ENCODE measurements at regions not wholly inside any gene's neighbourhood (a gene's known extent, or its start where the extent isn't known, plus 50 kb on each side); places are given as distances from the start of the nearest gene placed in this dataset.
A peak's percentile ranks its signal among the peaks of the same experiment; 100 is the strongest.

- DNase-seq, result no peak
- intact Hi-C loops (cut with DNase I), result loop anchor here (10.0 kb wide), 1 partner anchor 214 kb away; no protein-coding TSS in a partner anchor
- Histone ChIP-seq H3K27ac (peak overlapping the region in 2 of 3 donors; percentile 68 to 75), H3K4me1 (peaks cover 10 to 15% of the 10 kb centered on the region in 2 donors), H3K4me3 (replicated peaks in 1 of 3) (no peak overlapping the region), H3K9me3 (no peaks in the 10 kb centered on the region), H3K27me3 (no peaks in the 10 kb centered on the region), H3K36me3 (no peaks in the 10 kb centered on the region)
- TF ChIP-seq POLR2A (IDR thresholded peaks at IDR 0.05) (no peak), CTCF (IDR thresholded peaks at IDR 0.05) (peak in 1 of 6 experiments; percentile 12)
- 70 to 77% methylated on average over 2 of the region's 2 CpGs for WGBS, 2 donors
Measured at GRCh38 chr7:81501220-81501619, 268.6 kb downstream of the HGF start.

- intact Hi-C loops (cut with DNase I), result loop anchor here (10.0 kb wide), 1 partner anchor 214 kb away; no protein-coding TSS in a partner anchor
Measured at GRCh38 chr7:81500631-81501030, 269.2 kb downstream of the HGF start.

GRCh38 chr7:81499262-81500116 lies 270.4 kb downstream of the HGF start:
- H3K9me3 ChIP-seq, result no peaks in the 10 kb centered on the region
- H3K4me3 ChIP-seq (replicated peaks in 1 of 3), result no peak overlapping the region
- peak in 1 of 2 donors; percentile 2 for DNase-seq
- WGBS, 2 donors, result 63 to 68% methylated on average over 4 of the region's 4 CpGs
- H3K27ac ChIP-seq, result peak overlapping the region; percentile 68 to 81 (median 75)
- H3K4me1 ChIP-seq, result peaks cover 10 to 15% of the 10 kb centered on the region in 2 donors
- intact Hi-C loops (cut with DNase I), result loop anchor here (10.0 kb wide), 2 partner anchors 215 to 515 kb away; no protein-coding TSS in a partner anchor
- H3K27me3 ChIP-seq, result no peaks in the 10 kb centered on the region
- H3K36me3 ChIP-seq, result no peaks in the 10 kb centered on the region
- no peak for TF ChIP-seq POLR2A (IDR thresholded peaks at IDR 0.05)
- TF ChIP-seq CTCF (IDR thresholded peaks at IDR 0.05), result peak; percentile 24 to 89 (median 58)

More at GRCh38 chr7:81500631-81501030, 269.2 kb downstream of the HGF start:
- Histone ChIP-seq H3K4me1 (peaks cover 10 to 15% of the 10 kb centered on the region in 2 donors), H3K9me3 (no peaks in the 10 kb centered on the region), H3K36me3 (no peaks in the 10 kb centered on the region), H3K27me3 (no peaks in the 10 kb centered on the region), H3K27ac (peak overlapping the region; percentile 68 to 81 (median 75)), H3K4me3 (replicated peaks in 1 of 3) (no peak overlapping the region)
- no peak for TF ChIP-seq CTCF (IDR thresholded peaks at IDR 0.05)
- TF ChIP-seq POLR2A (IDR thresholded peaks at IDR 0.05), result no peak
- DNase-seq, result no peak
- WGBS, 2 donors, result 69 to 76% methylated on average over 8 of the region's 8 CpGs

GRCh38 chr7:81498176-81498575 lies 271.7 kb downstream of the HGF start:
- DNase-seq, result no peak
- TF ChIP-seq POLR2A (IDR thresholded peaks at IDR 0.05) (no peak), CTCF (IDR thresholded peaks at IDR 0.05) (no peak)
- H3K36me3 ChIP-seq, result no peaks in the 10 kb centered on the region
- H3K27ac ChIP-seq, result no peak overlapping the region
- intact Hi-C loops (cut with DNase I), result loop anchor here (10.0 kb wide), 1 partner anchor 517 kb away; no protein-coding TSS in a partner anchor
- no peaks in the 10 kb centered on the region for H3K9me3 ChIP-seq
- H3K27me3 ChIP-seq, result no peaks in the 10 kb centered on the region
- H3K4me3 ChIP-seq (replicated peaks in 1 of 3), result no peak overlapping the region
- peaks cover 10 to 15% of the 10 kb centered on the region in 2 donors for H3K4me1 ChIP-seq
- 87 to 97% methylated on average over 1 of the region's 1 CpG for WGBS, 2 donors

- Histone ChIP-seq H3K27ac (no peak overlapping the region), H3K4me1 (no peaks in the 10 kb centered on the region), H3K36me3 (no peaks in the 10 kb centered on the region), H3K9me3 (no peaks in the 10 kb centered on the region), H3K27me3 (no peaks in the 10 kb centered on the region), H3K4me3 (replicated peaks in 1 of 3) (no peak overlapping the region)
- WGBS, 2 donors, result 93 to 94% methylated on average over 1 of the region's 1 CpG
- no peak for DNase-seq
- intact Hi-C loops (cut with DNase I), result loop anchor here (10.0 kb wide), 1 partner anchor 522 kb away; no protein-coding TSS in a partner anchor
- TF ChIP-seq POLR2A (IDR thresholded peaks at IDR 0.05) (no peak), CTCF (IDR thresholded peaks at IDR 0.05) (no peak)
Measured at GRCh38 chr7:81492910-81493309, 276.9 kb downstream of the HGF start.

Data from thyroid gland (tissue), 4 donors.